ENCODE measurements at regions not wholly inside any gene's neighbourhood (a gene's known extent, or its start where the extent isn't known, plus 50 kb on each side); places are given as distances from the start of the nearest gene placed in this dataset.
"Not testable (repeated sequence)": the region's sequence is repeated elsewhere in the genome, so short reads cannot be mapped to it uniquely, and the experiment has no call there.

GRCh38 chr7:149930374-149931068, 56.8 kb downstream of the ATP6V0E2 start:
- not testable (repeated sequence) for H3K27ac ChIP-seq

DNA sequence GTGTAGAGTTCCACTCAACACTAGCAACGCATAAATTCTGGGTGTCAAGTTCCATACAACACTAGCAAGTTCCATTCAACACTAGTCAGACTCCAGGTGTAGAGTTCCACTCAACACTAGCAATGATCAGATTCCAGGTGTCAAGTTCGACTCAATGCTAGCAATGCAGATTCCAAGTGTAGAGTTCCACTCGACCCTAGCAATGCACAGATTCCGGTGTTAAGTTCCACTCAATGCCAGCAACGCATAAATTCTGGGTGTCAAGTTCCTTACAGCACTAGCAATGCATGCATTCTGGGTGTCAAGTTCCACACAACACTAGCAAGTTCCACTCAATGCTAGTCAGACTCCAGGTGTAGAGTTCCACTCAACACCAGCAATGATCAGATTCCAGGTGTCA, 60.0 kb downstream of the ATP6V0E2 start:
- not testable (repeated sequence) for H3K27ac ChIP-seq

GRCh38 chr7:149947346-149947745, 73.6 kb downstream of the ATP6V0E2 start:
- H3K27ac ChIP-seq: not testable (repeated sequence)

DNA sequence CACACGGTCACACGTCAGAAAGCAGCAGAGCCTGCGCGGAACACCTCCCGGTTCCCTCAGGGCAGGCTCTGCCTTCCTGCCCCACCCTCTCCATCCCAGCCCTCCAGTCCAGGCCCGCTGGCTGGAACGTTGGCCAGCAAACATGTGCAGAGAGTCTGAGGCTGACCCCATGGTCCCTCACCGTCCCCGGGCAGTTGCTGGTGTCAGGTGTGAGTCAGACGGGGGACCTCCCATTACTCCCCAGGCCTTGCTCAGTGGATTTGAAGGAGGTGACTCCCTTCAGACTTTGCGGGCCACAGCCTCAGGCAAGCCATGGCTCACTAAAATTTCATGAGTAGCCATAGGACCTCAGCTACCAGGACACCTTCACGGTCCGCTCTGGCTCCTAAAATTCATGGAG, 74.7 kb downstream of the ATP6V0E2 start:
- not testable (repeated sequence) for H3K27ac ChIP-seq

DNA sequence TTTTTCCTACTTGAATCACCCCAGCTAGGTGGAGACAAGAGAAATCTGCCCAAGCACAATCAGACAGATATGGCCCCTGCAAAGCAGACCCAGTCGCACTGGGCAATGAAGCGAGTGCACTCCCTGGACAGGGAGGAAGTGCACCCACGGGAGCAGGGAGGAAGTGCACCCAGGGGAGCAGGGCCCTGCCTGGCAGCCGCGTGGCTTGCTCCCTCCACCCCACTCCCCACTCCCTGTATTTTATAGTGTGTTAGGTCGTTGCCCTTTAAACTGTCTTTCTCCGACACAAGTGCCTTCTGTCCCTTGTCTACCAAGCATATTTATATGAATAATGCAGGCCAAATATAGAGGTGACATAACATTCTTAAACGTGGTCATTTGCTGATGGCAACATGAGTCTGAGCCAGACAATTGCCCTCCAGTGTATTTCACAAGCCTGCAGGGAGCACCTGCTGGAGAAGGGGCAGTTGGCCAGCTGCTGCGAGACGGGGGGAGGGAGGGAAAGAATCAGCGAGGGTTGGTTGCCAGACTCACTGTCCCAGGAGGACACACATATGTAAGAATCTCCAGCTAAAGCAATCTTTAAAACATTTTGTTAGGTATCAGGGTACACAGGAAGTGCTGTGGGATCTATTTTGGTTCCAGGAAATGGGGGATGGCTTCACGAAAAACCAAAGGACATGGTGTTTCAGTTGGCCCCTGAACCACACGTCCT, 76.3 kb downstream of the ATP6V0E2 start:
- not testable (repeated sequence) for H3K27ac ChIP-seq

DNA sequence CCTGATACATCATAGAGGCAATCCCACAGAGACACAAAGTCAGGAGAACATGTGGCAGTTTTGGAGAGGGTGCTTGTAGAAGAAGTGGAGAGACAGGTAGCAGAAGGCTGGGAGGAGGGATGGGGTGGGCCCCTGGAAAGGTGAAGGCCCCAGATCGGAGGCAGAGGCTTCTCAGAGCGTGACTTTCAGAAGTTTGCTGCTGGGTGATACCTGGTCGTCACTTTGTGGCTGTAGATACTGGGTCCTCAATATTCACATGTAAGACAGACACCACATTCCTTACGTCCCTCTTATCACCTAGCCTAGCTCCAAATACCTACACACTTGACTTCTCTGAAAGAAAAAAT, 76.8 kb downstream of the ATP6V0E2 start:
- H3K27ac ChIP-seq: not testable (repeated sequence)

GRCh38 chr7:149951579-149951978, 77.8 kb downstream of the ATP6V0E2 start:
- H3K27ac ChIP-seq: not testable (repeated sequence)

DNA sequence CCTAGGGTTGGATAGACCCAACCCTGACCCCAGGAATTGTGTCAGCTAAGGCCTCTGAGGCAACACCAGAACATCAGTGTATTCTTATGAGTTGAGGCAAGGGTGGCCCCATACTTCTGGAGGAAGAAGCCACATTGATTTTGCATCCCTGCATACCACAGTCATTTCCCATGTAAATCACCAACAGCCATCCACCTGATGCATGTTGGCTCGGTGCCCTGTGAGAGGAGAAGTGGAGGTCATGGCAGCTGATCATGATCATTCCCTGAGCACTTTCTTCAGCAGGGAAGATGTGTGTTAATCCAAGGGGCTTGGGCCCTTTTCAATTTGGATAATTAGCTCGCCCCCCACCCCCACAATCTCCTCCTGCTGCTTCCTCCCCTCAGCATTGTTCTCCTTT, 85.1 kb downstream of the ATP6V0E2 start:
- H3K27ac ChIP-seq: not testable (repeated sequence)

GRCh38 chr7:149960863-149961262, 87.1 kb downstream of the ATP6V0E2 start:
- H3K27ac ChIP-seq: not testable (repeated sequence)

GRCh38 chr7:149961878-149962277, 88.1 kb downstream of the ATP6V0E2 start:
- not testable (repeated sequence) for H3K27ac ChIP-seq

- not testable (repeated sequence) for H3K27ac ChIP-seq
Measured at GRCh38 chr7:149962685-149963319, 89.0 kb downstream of the ATP6V0E2 start.

- H3K27ac ChIP-seq: not testable (repeated sequence)
- TF ChIP-seq, protein P1, sequence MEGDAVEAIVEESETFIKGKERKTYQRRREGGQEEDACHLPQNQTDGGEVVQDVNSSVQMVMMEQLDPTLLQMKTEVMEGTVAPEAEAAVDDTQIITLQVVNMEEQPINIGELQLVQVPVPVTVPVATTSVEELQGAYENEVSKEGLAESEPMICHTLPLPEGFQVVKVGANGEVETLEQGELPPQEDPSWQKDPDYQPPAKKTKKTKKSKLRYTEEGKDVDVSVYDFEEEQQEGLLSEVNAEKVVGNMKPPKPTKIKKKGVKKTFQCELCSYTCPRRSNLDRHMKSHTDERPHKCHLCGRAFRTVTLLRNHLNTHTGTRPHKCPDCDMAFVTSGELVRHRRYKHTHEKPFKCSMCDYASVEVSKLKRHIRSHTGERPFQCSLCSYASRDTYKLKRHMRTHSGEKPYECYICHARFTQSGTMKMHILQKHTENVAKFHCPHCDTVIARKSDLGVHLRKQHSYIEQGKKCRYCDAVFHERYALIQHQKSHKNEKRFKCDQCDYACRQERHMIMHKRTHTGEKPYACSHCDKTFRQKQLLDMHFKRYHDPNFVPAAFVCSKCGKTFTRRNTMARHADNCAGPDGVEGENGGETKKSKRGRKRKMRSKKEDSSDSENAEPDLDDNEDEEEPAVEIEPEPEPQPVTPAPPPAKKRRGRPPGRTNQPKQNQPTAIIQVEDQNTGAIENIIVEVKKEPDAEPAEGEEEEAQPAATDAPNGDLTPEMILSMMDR (conservative IDR thresholded peaks at IDR 0.05): peak; percentile 32
Measured at GRCh38 chr7:149963985-149964384, 90.2 kb downstream of the ATP6V0E2 start.

DNA sequence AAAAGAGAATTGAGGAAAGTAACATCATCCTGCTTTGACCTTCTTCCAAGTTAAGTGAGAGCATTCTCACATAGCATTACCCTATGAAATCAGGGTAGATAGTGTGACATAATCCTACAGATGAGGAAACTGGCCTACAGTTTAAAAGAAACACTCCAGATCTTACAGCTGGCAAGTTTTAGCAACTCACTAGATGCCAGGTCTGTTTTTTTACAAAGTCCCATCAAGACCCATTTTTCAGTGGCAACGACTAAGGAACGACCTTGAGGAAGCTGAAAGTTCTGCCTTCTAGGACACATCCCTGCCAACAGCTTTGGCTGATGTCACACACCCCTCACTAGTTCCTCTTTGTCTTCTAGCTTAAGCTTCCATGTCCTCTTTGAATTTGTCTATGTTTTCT, 92.7 kb downstream of the ATP6V0E2 start:
- H3K27ac ChIP-seq: not testable (repeated sequence)

GRCh38 chr7:149972977-149973376, 99.2 kb downstream of the ATP6V0E2 start:
- H3K27ac ChIP-seq: not testable (repeated sequence)

DNA sequence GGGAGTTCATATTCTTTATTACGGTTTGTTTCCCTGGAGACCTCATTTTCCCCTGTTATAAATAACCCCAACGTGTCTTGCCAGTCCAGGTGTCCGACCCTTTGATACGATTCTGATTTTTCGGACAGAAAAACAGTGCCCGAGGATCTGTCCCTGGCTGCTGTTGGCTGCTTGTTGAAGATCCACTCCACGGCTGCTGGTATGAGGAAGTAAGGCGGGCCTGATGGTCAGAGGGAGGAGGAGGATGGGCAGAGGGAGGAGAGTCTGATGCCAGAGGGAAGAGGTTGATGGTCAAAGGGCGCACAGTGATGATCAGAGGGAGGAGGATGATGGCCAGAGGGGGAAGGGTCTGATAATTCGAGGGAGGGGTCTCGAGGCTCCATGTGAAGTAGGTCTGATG, 99.9 kb downstream of the ATP6V0E2 start:
- not testable (repeated sequence) for H3K27ac ChIP-seq

GRCh38 chr7:149975608-149976007, 101.8 kb downstream of the ATP6V0E2 start:
- H3K27ac ChIP-seq: not testable (repeated sequence)
